Keratinocyte (primary cell): ENCODE measurements at regions not wholly inside any gene's neighbourhood (a gene's known extent, or its start where the extent isn't known, plus 50 kb on each side); places are given as distances from the start of the nearest gene placed in this dataset.

Experiments used
- DNase-seq: peaks from one replicate; pipeline ENCODE4 v3.0.0-alpha.2; 2011; ENCODE audit warnings: low read depth, missing footprints, low spot score
- FAIRE-seq: peaks from 2 replicates; lab custom pipeline; 2011; peaks lifted over from hg19 to GRCh38; lab: Jason Lieb, UNC
- H2AFZ ChIP-seq: 2 replicates; pipeline ENCODE4 v1.6.0; 2012; ENCODE audit warnings: low read length, control low read depth, inconsistent platforms; ENCODE audit not compliant: control insufficient read depth
- H3K27ac ChIP-seq: 2 replicates; pipeline ENCODE4 v1.5.1; 2011; ENCODE audit warnings: low read length; ENCODE audit not compliant: control insufficient read depth, insufficient read depth
- H3K27me3 ChIP-seq: 3 replicates; pipeline ENCODE4 v1.6.0; 2011; ENCODE audit warnings: low read length; ENCODE audit not compliant: control insufficient read depth, insufficient read depth; ENCODE audit errors: extremely low read depth
- H3K36me3 ChIP-seq, 2 experiments: 2 replicates in 1 of 2; 3 replicates in 1 of 2; pipeline ENCODE4 v1.5.1; 2011; ENCODE audit warnings: low read length in 2 of 2, mild to moderate bottlenecking in 1 of 2; ENCODE audit not compliant: control insufficient read depth in 2 of 2, insufficient read depth in 2 of 2; ENCODE audit errors: extremely low read depth in 1 of 2
- H3K4me1 ChIP-seq: 3 replicates; pipeline ENCODE4 v1.5.1; 2011; ENCODE audit warnings: low read length; ENCODE audit not compliant: control insufficient read depth, insufficient read depth; ENCODE audit errors: extremely low read depth
- H3K4me2 ChIP-seq: 3 replicates; pipeline ENCODE4 v1.6.0; 2011; ENCODE audit warnings: low read depth, low read length; ENCODE audit not compliant: control insufficient read depth, insufficient read depth; ENCODE audit errors: extremely low read depth
- H3K4me3 ChIP-seq, 3 experiments: fragments of 200-600 bp in 1 of 3; sonication (generic) in 1 of 3; 2 replicates in 2 of 3; 3 replicates in 1 of 3; pipeline ENCODE4 v1.5.1; 2011 to 2016; ENCODE audit warnings: low read length in 3 of 3, mild to moderate bottlenecking in 3 of 3, control low read depth in 2 of 3, inconsistent platforms in 1 of 3, low read depth in 1 of 3, mixed read lengths in 1 of 3, mixed run types in 1 of 3, moderate library complexity in 1 of 3; ENCODE audit not compliant: control insufficient read depth in 2 of 3, insufficient read depth in 2 of 3; ENCODE audit errors: extremely low read depth in 1 of 3
- H3K79me2 ChIP-seq: 2 replicates; pipeline ENCODE4 v1.6.0; 2012; ENCODE audit warnings: low read length; ENCODE audit not compliant: control insufficient read depth, insufficient read depth
- H3K9ac ChIP-seq: 3 replicates; pipeline ENCODE4 v1.6.0; 2011; ENCODE audit warnings: low read length; ENCODE audit not compliant: control insufficient read depth, insufficient read depth; ENCODE audit errors: extremely low read depth
- H3K9me1 ChIP-seq: 3 replicates; pipeline ENCODE4 v1.6.0; 2011; ENCODE audit warnings: low read length; ENCODE audit not compliant: control insufficient read depth, insufficient read depth; ENCODE audit errors: extremely low read depth
- H3K9me3 ChIP-seq: 2 replicates; pipeline ENCODE4 v1.5.1; 2012; ENCODE audit warnings: low read depth, low read length; ENCODE audit not compliant: control insufficient read depth
- H4K20me1 ChIP-seq: 3 replicates; pipeline ENCODE4 v1.6.0; 2011; ENCODE audit warnings: low read length; ENCODE audit not compliant: control insufficient read depth, insufficient read depth; ENCODE audit errors: extremely low read depth
- CTCF ChIP-seq, 3 experiments: IDR thresholded peaks in 1 of 3; conservative IDR thresholded peaks in 1 of 3; optimal IDR thresholded peaks in 1 of 3; 2 replicates in 2 of 3; 3 replicates in 1 of 3; pipeline versions ENCODE3 to v1.5.1; 2011; ENCODE audit warnings: low read length in 3 of 3, mild to moderate bottlenecking in 3 of 3, moderate library complexity in 2 of 3, control low read depth in 1 of 3, inconsistent platforms in 1 of 3; ENCODE audit not compliant: insufficient read depth in 2 of 3; ENCODE audit errors: extremely low read depth in 1 of 3
- EZH2 ChIP-seq: IDR thresholded peaks from one replicate; pipeline ENCODE4 v1.6.1; 2012; ENCODE audit warnings: inconsistent platforms, mild to moderate bottlenecking, low read length, moderate library complexity
- dilution Hi-C: fragments of 300-500 bp; cut with MboI; formaldehyde crosslinking; loops from one replicate; pipeline ENCODE4 v1.7.0; 2020; ENCODE audit warnings: low sequenced_read_pairs; ENCODE audit not compliant: extremely low pct_ligation_motif_present

GRCh38 chr2:142748559-142749099 is 128.8 kb upstream of the KYNU start:
- Histone ChIP-seq H3K4me2 (no peak overlapping the region), H3K79me2 (no peaks in the 10 kb centered on the region), H3K9me3 (no peaks in the 10 kb centered on the region), H3K27me3 (no peaks in the 10 kb centered on the region), H3K4me3 (no peak overlapping the region), H3K27ac (no peak overlapping the region), H4K20me1 (no peaks in the 10 kb centered on the region), H3K9ac (no peak overlapping the region), H3K4me1 (no peaks in the 10 kb centered on the region), H3K36me3 (no peaks in the 10 kb centered on the region), H2AFZ (no peak overlapping the region), H3K9me1 (no peaks in the 10 kb centered on the region)
- DNase-seq (no peak), FAIRE-seq (no peak)
- dilution Hi-C loops: no loop called here
- TF ChIP-seq CTCF (optimal IDR thresholded peaks at IDR 0.05 in 1 of 3, IDR thresholded peaks at IDR 0.05 in 1 of 3, conservative IDR thresholded peaks at IDR 0.05 in 1 of 3; ENCODE audit: extremely low read depth in 1 of 3, insufficient read depth in 2 of 3, low read length in 3 of 3) (no peak), EZH2 (no peak)

- FAIRE-seq: no peak
- Histone ChIP-seq H3K27me3 (no peaks in the 10 kb centered on the region), H3K9me1 (no peaks in the 10 kb centered on the region), H3K36me3 (no peaks in the 10 kb centered on the region), H3K4me1 (no peaks in the 10 kb centered on the region), H3K4me2 (no peak overlapping the region), H3K27ac (no peak overlapping the region), H3K79me2 (no peaks in the 10 kb centered on the region), H3K9me3 (no peaks in the 10 kb centered on the region), H2AFZ (peak overlapping the region; percentile 54), H4K20me1 (no peaks in the 10 kb centered on the region), H3K9ac (no peak overlapping the region), H3K4me3 (no peak overlapping the region)
- DNase-seq: no peak
- TF ChIP-seq EZH2: no peak
- TF ChIP-seq CTCF (optimal IDR thresholded peaks at IDR 0.05 in 1 of 3, IDR thresholded peaks at IDR 0.05 in 1 of 3, conservative IDR thresholded peaks at IDR 0.05 in 1 of 3; ENCODE audit: extremely low read depth in 1 of 3, insufficient read depth in 2 of 3, low read length in 3 of 3): no peak
- dilution Hi-C loops: no loop called here
Measured at GRCh38 chr2:142745691-142746090, 131.8 kb upstream of the KYNU start.
